Umbilical cord (tissue), 1 donor: ENCODE measurements at regions not wholly inside any gene's neighbourhood (a gene's known extent, or its start where the extent isn't known, plus 50 kb on each side); places are given as distances from the start of the nearest gene placed in this dataset.
"Not testable (repeated sequence)": the region's sequence is repeated elsewhere in the genome, so short reads cannot be mapped to it uniquely, and the experiment has no call there.

ENCODE experiments used
- DNase-seq: peaks from one replicate; pipeline ENCODE4 v3.0.0-alpha.2; 2015; ENCODE audit warnings: low spot score

- peak; percentile 67 for DNase-seq
Measured at GRCh38 chr9:96156171-96156974, 145.6 kb downstream of the HSD17B3 start.

- DNase-seq = no peak
Measured at GRCh38 chr9:96154081-96154480, 147.9 kb downstream of the HSD17B3 start.

GRCh38 chr9:96152550-96152949, 149.4 kb downstream of the HSD17B3 start:
- DNase-seq = no peak

- DNase-seq = no peak
Measured at GRCh38 chr9:96150324-96151227, 151.4 kb downstream of the HSD17B3 start.

- no peak for DNase-seq
Measured at GRCh38 chr9:96149533-96150280, 152.3 kb downstream of the HSD17B3 start.

- no peak for DNase-seq
Measured at GRCh38 chr9:96148634-96149532, 153.1 kb downstream of the HSD17B3 start.

- DNase-seq = not testable (repeated sequence)
Measured at GRCh38 chr9:96147029-96147428, 154.9 kb downstream of the HSD17B3 start.

- DNase-seq = no peak
Measured at GRCh38 chr9:96141666-96142065, 160.3 kb downstream of the HSD17B3 start.

- no peak for DNase-seq
Measured at GRCh38 chr9:96141128-96141474, 160.9 kb downstream of the HSD17B3 start.

GRCh38 chr9:96140296-96141127, 161.5 kb downstream of the HSD17B3 start:
- no peak for DNase-seq

- peak; percentile 93 for DNase-seq
Measured at GRCh38 chr9:96139592-96140295, 162.2 kb downstream of the HSD17B3 start.

GRCh38 chr9:96138616-96139015, 163.4 kb downstream of the HSD17B3 start:
- no peak for DNase-seq

GRCh38 chr9:96137671-96138429, 164.1 kb downstream of the HSD17B3 start:
- no peak for DNase-seq

- peak; percentile 83 for DNase-seq
Measured at GRCh38 chr9:96136992-96137670, 164.8 kb downstream of the HSD17B3 start.

- DNase-seq = no peak
Measured at GRCh38 chr9:96135753-96136290, 166.2 kb downstream of the HSD17B3 start.

GRCh38 chr9:96135076-96135752, 166.8 kb downstream of the HSD17B3 start:
- DNase-seq = no peak
